Transverse colon (tissue), 4 donors: ENCODE measurements at regions not wholly inside any gene's neighbourhood (a gene's known extent, or its start where the extent isn't known, plus 50 kb on each side); places are given as distances from the start of the nearest gene placed in this dataset.

Experiments used
- DNase-seq: peaks from one replicate; pipeline ENCODE4 v3.0.0-alpha.2; 2019
- H3K27ac ChIP-seq, 4 donors: fragments of 200-600 bp; sonication (generic); 2 replicates each; pipeline ENCODE4 v1.5.1; 2016 to 2018; ENCODE audit warnings: inconsistent platforms in 4 of 4
- H3K27me3 ChIP-seq: fragments of 200-600 bp; sonication (generic); 2 replicates; pipeline ENCODE4 v1.5.1; 2017; ENCODE audit warnings: inconsistent platforms
- H3K36me3 ChIP-seq, 4 donors: fragments of 200-600 bp; sonication (generic); 2 replicates each; pipeline ENCODE4 v1.5.1; 2017 to 2019; ENCODE audit warnings: inconsistent platforms in 4 of 4
- H3K4me1 ChIP-seq, 4 donors: fragments of 200-600 bp; sonication (generic); 2 replicates each; pipeline ENCODE4 v1.5.1; 2017 to 2020; ENCODE audit warnings: inconsistent platforms in 4 of 4
- H3K4me3 ChIP-seq, 4 donors: fragments of 200-600 bp; sonication (generic); 1 replicate in 1 of 4; 2 replicates in 3 of 4; pipeline versions ENCODE4 v1.5.1 to v1.6.1; 2017 to 2019; ENCODE audit warnings: inconsistent platforms in 4 of 4
- H3K9me3 ChIP-seq, 2 donors: fragments of 200-600 bp; sonication (generic); 2 replicates each; pipeline ENCODE4 v1.5.1; 2017 to 2019; ENCODE audit warnings: inconsistent platforms in 2 of 2
- EP300 ChIP-seq: sonication (generic); formaldehyde crosslinking; IDR thresholded peaks from one replicate; pipeline ENCODE4 v1.6.1; 2017; ENCODE audit warnings: antibody characterized with exemption, low read depth
- POLR2A ChIP-seq: fragments of 450-650 bp; IDR thresholded peaks from one replicate; pipeline ENCODE4 v1.6.1; 2016; ENCODE audit warnings: antibody characterized with exemption, mild to moderate bottlenecking, moderate library complexity
- POLR2AphosphoS5 ChIP-seq, 3 donors: sonication (generic); formaldehyde crosslinking; IDR thresholded peaks; one replicate each; pipeline ENCODE4 v1.6.1; 2016; ENCODE audit warnings: antibody characterized with exemption in 3 of 3
- WGBS, 2 donors: methylation state at CpG; one replicate each; pipeline ENCODE4 v1.1.5; 2018; ENCODE audit warnings: low coverage in 1 of 2; 5-methylcytosine and 5-hydroxymethylcytosine counted together
- in situ Hi-C, 4 donors: fragments of 200-750 bp; cut with MboI; loops; one replicate each; pipeline versions ENCODE4 v1.15.0 to v1.15.1; 2017; ENCODE audit warnings: low sequenced_read_pairs in 3 of 4, low pct_ligation_motif_present in 1 of 4, low pct_unique_long_range_greater_than_20kb in 1 of 4
- intact Hi-C: fragments of 100-400 bp; cut with DNase I; formaldehyde crosslinking; loops from one replicate; pipeline ENCODE4 v1.15.1; 2023; ENCODE audit warnings: low total_unique reads
- TF ChIP-seq, protein P1 (sequence below), 5 experiments: fragments of 200-600 bp in 3 of 5; fragments of 450-650 bp in 2 of 5; sonication (generic) in 3 of 5; IDR thresholded peaks; 1 replicate in 2 of 5; 2 replicates in 3 of 5; pipeline ENCODE4 v1.5.1; 2016 to 2017; ENCODE audit warnings: antibody characterized with exemption in 5 of 5, inconsistent platforms in 3 of 5, mild to moderate bottlenecking in 2 of 5, moderate library complexity in 1 of 5

DNA sequence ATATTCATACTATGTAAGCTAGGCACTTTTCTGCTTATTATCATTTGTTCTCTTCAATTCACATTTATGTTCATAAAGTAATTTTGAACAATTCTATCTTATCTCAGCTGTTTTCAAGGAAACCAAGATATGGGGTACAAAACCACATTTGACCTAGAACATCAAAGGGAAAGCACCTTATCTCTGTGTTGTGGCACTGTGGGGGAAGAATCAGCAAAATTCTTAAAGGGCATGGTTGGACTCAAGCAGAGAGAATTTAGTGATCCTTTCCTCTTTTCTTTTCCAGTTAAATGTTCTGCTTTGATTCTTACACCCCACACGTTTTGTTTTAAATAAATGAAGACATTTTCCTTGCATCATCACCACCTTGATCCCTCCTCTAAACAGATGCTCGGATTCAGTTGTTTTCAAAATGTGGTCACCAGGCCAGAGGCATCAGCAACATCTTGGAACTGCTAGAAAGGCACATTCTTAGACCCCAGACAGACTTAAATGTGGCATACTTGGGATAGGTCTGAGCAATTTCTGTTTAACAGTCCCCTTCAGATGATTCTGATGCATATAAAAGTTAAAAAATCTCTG is 128.4 kb upstream of the TP63 start:
- intact Hi-C loops (no loop called here), in situ Hi-C loops (no loop called here)
- no peak overlapping the region for H3K4me3 ChIP-seq
- no peaks in the 10 kb centered on the region for H3K36me3 ChIP-seq
- no peaks in the 10 kb centered on the region for H3K9me3 ChIP-seq
- no peaks in the 10 kb centered on the region for H3K27me3 ChIP-seq
- no peak for DNase-seq
- H3K4me1 ChIP-seq, result no peaks in the 10 kb centered on the region
- TF ChIP-seq POLR2A (no peak), POLR2AphosphoS5 (IDR thresholded peaks at IDR 0.05) (no peak), EP300 (no peak)
- TF ChIP-seq, protein P1, sequence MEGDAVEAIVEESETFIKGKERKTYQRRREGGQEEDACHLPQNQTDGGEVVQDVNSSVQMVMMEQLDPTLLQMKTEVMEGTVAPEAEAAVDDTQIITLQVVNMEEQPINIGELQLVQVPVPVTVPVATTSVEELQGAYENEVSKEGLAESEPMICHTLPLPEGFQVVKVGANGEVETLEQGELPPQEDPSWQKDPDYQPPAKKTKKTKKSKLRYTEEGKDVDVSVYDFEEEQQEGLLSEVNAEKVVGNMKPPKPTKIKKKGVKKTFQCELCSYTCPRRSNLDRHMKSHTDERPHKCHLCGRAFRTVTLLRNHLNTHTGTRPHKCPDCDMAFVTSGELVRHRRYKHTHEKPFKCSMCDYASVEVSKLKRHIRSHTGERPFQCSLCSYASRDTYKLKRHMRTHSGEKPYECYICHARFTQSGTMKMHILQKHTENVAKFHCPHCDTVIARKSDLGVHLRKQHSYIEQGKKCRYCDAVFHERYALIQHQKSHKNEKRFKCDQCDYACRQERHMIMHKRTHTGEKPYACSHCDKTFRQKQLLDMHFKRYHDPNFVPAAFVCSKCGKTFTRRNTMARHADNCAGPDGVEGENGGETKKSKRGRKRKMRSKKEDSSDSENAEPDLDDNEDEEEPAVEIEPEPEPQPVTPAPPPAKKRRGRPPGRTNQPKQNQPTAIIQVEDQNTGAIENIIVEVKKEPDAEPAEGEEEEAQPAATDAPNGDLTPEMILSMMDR (IDR thresholded peaks at IDR 0.05), result no peak
- H3K27ac ChIP-seq, result no peak overlapping the region
- WGBS, 2 donors, result 65 to 88% methylated on average over 2 of the region's 2 CpGs

- intact Hi-C loops, result no loop called here
- H3K4me1 ChIP-seq, result peaks cover 0 to 6% (median 1%) of the 10 kb centered on the region in 4 donors
- in situ Hi-C loops, result no loop called here
- no peak for DNase-seq
- no peak overlapping the region for H3K27ac ChIP-seq
- no peak overlapping the region for H3K4me3 ChIP-seq
- no peaks in the 10 kb centered on the region for H3K9me3 ChIP-seq
- no peaks in the 10 kb centered on the region for H3K27me3 ChIP-seq
- no peaks in the 10 kb centered on the region for H3K36me3 ChIP-seq
- TF ChIP-seq POLR2A (no peak), EP300 (no peak), POLR2AphosphoS5 (IDR thresholded peaks at IDR 0.05) (no peak)
- TF ChIP-seq, protein P1 (IDR thresholded peaks at IDR 0.05), result no peak
Measured at GRCh38 chr3:189507856-189508255, 123.3 kb upstream of the TP63 start.

DNA sequence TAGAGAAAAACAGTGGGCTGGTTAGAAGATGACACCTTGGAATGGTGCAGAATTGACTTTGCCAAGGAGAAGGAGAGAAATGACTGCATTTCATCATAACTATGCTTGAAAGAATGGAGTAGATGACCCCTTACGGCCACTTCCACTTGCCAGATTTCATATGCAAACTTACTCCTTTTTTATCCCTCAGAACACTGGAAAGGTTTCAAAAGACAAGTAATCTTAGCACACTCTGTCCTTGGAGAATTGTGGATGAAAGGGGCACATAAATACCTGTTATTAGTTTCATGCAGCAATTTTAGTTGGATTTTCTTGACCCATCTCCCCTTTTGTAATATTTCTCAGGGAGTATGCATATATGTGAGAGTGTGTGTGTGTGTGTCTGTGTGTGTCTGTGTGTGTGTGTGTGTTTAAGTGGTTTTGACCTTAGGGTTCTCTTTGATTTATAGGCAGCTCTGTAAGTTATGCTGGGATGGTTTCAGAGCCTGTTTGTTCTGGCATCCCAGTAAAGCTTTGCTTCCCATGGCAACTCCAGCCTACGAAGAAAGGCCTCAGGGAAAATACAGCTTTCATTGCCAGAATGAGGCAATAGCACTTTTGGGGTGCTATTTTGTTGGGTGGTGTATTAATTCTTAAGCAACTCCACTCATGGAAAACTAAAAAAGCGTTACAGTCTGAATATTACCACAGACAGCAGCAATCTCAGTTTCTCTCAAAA is 122.2 kb upstream of the TP63 start:
- Histone ChIP-seq H3K27ac (no peak overlapping the region), H3K4me1 (peaks cover 0 to 9% (median 3%) of the 10 kb centered on the region in 4 donors), H3K4me3 (no peak overlapping the region), H3K9me3 (no peaks in the 10 kb centered on the region), H3K36me3 (no peaks in the 10 kb centered on the region), H3K27me3 (no peaks in the 10 kb centered on the region)
- in situ Hi-C loops, result no loop called here
- no peak for TF ChIP-seq EP300
- intact Hi-C loops, result no loop called here
- WGBS, 2 donors, result 67 to 79% methylated on average over 2 to 3 of the region's 3 CpGs
- DNase-seq, result no peak

DNA sequence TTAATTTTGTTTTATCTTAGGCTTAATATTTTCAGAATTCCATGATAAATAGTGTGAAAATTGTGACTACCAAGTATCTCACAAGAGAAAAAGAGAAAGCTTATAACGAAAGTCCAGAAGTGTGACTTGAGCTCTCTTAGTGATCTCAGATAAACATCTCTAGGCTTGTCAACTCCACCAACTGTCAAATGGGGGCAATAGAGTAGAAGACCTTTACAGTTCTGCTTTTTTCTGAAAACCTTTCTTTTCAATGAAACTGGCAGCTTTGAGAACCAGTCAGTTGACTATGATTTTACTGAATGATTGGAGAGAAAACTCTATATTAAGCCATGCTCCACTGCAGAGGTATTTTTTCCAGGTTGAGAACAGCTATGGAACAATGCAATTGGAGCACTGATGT is 119.2 kb upstream of the TP63 start:
- TF ChIP-seq, protein P1 (IDR thresholded peaks at IDR 0.05), result no peak
- TF ChIP-seq POLR2A, result no peak
- no peak for TF ChIP-seq EP300
- TF ChIP-seq POLR2AphosphoS5 (IDR thresholded peaks at IDR 0.05), result no peak
- Histone ChIP-seq H3K9me3 (no peaks in the 10 kb centered on the region), H3K4me3 (no peak overlapping the region), H3K27me3 (no peaks in the 10 kb centered on the region), H3K36me3 (no peaks in the 10 kb centered on the region), H3K4me1 (peaks cover 0 to 9% (median 3%) of the 10 kb centered on the region in 4 donors), H3K27ac (peak overlapping the region in 1 of 4 donors; percentile 51)
- intact Hi-C loops (no loop called here), in situ Hi-C loops (no loop called here)
- no peak for DNase-seq
- WGBS, 2 donors, result 75 to 81% methylated on average over 1 of the region's 1 CpG
